DMS 273 (cell line): ENCODE measurements at regions not wholly inside any gene's neighbourhood (a gene's known extent, or its start where the extent isn't known, plus 50 kb on each side); places are given as distances from the start of the nearest gene placed in this dataset.
"Not testable (repeated sequence)": the region's sequence is repeated elsewhere in the genome, so short reads cannot be mapped to it uniquely, and the experiment has no call there.

ENCODE experiments used
- DNase-seq: peaks from one replicate; lab custom pipeline; 2025; ENCODE audit not compliant: unreplicated experiment; lab: John Stamatoyannopoulos, UW

- DNase-seq = no peak
Measured at GRCh38 chr1:222010306-222010705, 268.4 kb upstream of the DUSP10 start.

GRCh38 chr1:222009105-222009730 lies 267.3 kb upstream of the DUSP10 start:
- DNase-seq = peak; percentile 47

- no peak for DNase-seq
Measured at GRCh38 chr1:222006715-222007114, 264.8 kb upstream of the DUSP10 start.

- no peak for DNase-seq
Measured at GRCh38 chr1:222004784-222005183, 262.9 kb upstream of the DUSP10 start.

GRCh38 chr1:222004034-222004433 lies 262.1 kb upstream of the DUSP10 start:
- no peak for DNase-seq

- DNase-seq = no peak
Measured at GRCh38 chr1:222002503-222002902, 260.6 kb upstream of the DUSP10 start.

GRCh38 chr1:222000131-222000530 lies 258.2 kb upstream of the DUSP10 start:
- no peak for DNase-seq

GRCh38 chr1:221998781-221999180 lies 256.9 kb upstream of the DUSP10 start:
- no peak for DNase-seq

GRCh38 chr1:221998186-221998612 lies 256.3 kb upstream of the DUSP10 start:
- DNase-seq = no peak

GRCh38 chr1:221997012-221997411 lies 255.1 kb upstream of the DUSP10 start:
- DNase-seq = not testable (repeated sequence)

GRCh38 chr1:221994939-221995338 lies 253.1 kb upstream of the DUSP10 start:
- DNase-seq = no peak

- DNase-seq = no peak
Measured at GRCh38 chr1:221994274-221994698, 252.4 kb upstream of the DUSP10 start.

- peak; percentile 8 for DNase-seq
Measured at GRCh38 chr1:221993444-221993948, 251.6 kb upstream of the DUSP10 start.

GRCh38 chr1:221992427-221992826 lies 250.5 kb upstream of the DUSP10 start:
- no peak for DNase-seq

GRCh38 chr1:221991221-221991620 lies 249.3 kb upstream of the DUSP10 start:
- DNase-seq = no peak

GRCh38 chr1:221989741-221990140 lies 247.9 kb upstream of the DUSP10 start:
- no peak for DNase-seq

GRCh38 chr1:221988829-221989228 lies 246.9 kb upstream of the DUSP10 start:
- DNase-seq = no peak

- peak; percentile 82 for DNase-seq
Measured at GRCh38 chr1:221987860-221988520, 246.1 kb upstream of the DUSP10 start.

- no peak for DNase-seq
Measured at GRCh38 chr1:221983444-221983843, 241.6 kb upstream of the DUSP10 start.

- no peak for DNase-seq
Measured at GRCh38 chr1:221981461-221981860, 239.6 kb upstream of the DUSP10 start.

- peak; percentile 28 for DNase-seq
Measured at GRCh38 chr1:221979444-221980032, 237.6 kb upstream of the DUSP10 start.
